Vagina (tissue), 2 donors: ENCODE measurements at regions not wholly inside any gene's neighbourhood (a gene's known extent, or its start where the extent isn't known, plus 50 kb on each side); places are given as distances from the start of the nearest gene placed in this dataset.

Experiments used
- DNase-seq, 2 donors: peaks; one replicate each; pipeline ENCODE4 v3.0.0-alpha.2; 2017; ENCODE audit errors: extremely low spot score in 2 of 2
- H3K27ac ChIP-seq: fragments of 200-600 bp; sonication (generic); one replicate; pipeline ENCODE4 v1.5.1; 2019
- H3K27me3 ChIP-seq: fragments of 200-600 bp; sonication (generic); one replicate; pipeline ENCODE4 v1.5.1; 2019
- H3K36me3 ChIP-seq, 2 donors: fragments of 200-600 bp; sonication (generic); one replicate each; pipeline ENCODE4 v1.5.1; 2017 to 2019
- H3K4me1 ChIP-seq: fragments of 200-600 bp; sonication (generic); one replicate; pipeline ENCODE4 v1.5.1; 2019
- H3K4me3 ChIP-seq, 2 donors: fragments of 200-600 bp; sonication (generic); 1 replicate in 1 of 2; 2 replicates in 1 of 2; pipeline ENCODE4 v1.5.1; 2016 to 2019
- H3K9me3 ChIP-seq: fragments of 200-600 bp; sonication (generic); one replicate; pipeline ENCODE4 v1.5.1; 2019
- POLR2A ChIP-seq, 2 donors: fragments of 450-650 bp; IDR thresholded peaks; one replicate each; pipeline ENCODE4 v1.6.1; 2017; ENCODE audit warnings: antibody characterized with exemption in 2 of 2, mild to moderate bottlenecking in 2 of 2, moderate library complexity in 2 of 2
- POLR2AphosphoS5 ChIP-seq, 2 donors: sonication (generic); formaldehyde crosslinking; IDR thresholded peaks; one replicate each; pipeline ENCODE4 v1.9.0; 2017; ENCODE audit warnings: antibody characterized with exemption in 2 of 2, mild to moderate bottlenecking in 2 of 2, low read depth in 1 of 2; ENCODE audit not compliant: insufficient read depth in 1 of 2
- intact Hi-C: fragments of 100-400 bp; cut with DNase I; formaldehyde crosslinking; loops from one replicate; pipeline ENCODE4 v1.15.1; 2023
- TF ChIP-seq, protein P1 (sequence below), 3 experiments: fragments of 450-650 bp in 2 of 3; fragments of 200-600 bp in 1 of 3; sonication (generic) in 1 of 3; IDR thresholded peaks; one replicate each; pipeline ENCODE4 v1.5.1; 2017 to 2019; ENCODE audit warnings: antibody characterized with exemption in 3 of 3, mild to moderate bottlenecking in 2 of 3, moderate library complexity in 2 of 3

DNA sequence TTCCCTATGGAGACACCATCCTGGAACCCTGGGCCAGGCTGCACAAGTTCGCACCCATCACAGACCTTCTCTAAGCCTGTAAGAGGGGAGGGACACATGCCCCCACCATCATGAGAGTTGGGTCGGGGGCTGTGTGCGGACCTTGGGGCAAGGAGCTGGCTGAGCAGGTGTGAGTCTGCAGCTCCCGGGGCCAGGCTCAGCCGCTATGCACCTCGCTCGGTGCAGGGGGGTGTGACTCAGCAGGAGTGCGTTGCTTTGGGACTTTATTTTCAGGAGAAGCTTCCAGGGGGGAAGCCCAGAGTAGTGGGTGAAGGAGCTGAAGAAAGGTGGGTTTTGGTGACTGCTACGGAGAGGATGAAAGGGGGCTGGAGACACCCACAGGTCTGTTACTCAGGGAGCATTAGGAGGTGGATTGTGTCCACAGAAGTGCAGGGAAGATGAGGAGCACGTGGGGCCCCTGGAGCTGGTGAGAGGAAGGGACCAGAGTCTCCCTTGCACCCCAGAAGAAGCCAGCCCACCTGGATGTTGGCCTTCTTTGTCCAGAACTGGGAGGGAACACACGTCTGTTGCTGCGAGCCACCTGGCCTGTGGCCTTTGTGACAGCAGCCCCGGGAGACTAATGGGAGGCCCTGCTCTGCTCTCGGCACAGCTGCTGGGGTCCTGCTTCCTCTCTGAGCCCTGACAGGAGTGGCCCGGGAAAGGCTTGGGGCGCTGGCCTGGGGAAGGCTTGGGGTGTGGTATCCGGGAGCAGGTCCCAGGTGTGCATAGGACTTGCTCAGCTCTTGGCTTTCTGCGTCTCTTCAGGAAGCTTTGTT, 162.6 kb downstream of the TEX29 start:
- intact Hi-C loops = no loop called here

DNA sequence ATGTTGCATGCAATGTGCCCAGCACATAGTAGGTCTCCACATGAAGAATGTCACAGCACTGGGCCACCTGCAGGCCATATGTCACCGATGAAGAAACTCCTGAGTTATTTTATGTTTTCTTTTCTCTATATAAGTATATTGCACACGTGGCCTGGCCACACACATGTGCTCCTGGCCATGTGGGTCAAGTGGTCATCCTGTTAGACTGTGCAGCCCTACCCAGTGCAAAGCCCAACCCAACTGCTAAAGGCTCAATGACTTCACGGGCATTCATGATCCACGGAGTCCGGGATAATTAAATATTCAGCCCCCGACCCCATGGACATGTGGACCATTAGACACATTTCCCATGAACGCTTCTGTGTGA, 163.2 kb downstream of the TEX29 start:
- H3K4me1 ChIP-seq = no peaks in the 10 kb centered on the region
- H3K27me3 ChIP-seq = no peaks in the 10 kb centered on the region
- H3K27ac ChIP-seq = no peak overlapping the region
- no peaks in the 10 kb centered on the region for H3K36me3 ChIP-seq
- no peak for TF ChIP-seq POLR2AphosphoS5 (IDR thresholded peaks at IDR 0.05; ENCODE audit: insufficient read depth in 1 of 2, low read depth in 1 of 2)
- TF ChIP-seq, protein P1, sequence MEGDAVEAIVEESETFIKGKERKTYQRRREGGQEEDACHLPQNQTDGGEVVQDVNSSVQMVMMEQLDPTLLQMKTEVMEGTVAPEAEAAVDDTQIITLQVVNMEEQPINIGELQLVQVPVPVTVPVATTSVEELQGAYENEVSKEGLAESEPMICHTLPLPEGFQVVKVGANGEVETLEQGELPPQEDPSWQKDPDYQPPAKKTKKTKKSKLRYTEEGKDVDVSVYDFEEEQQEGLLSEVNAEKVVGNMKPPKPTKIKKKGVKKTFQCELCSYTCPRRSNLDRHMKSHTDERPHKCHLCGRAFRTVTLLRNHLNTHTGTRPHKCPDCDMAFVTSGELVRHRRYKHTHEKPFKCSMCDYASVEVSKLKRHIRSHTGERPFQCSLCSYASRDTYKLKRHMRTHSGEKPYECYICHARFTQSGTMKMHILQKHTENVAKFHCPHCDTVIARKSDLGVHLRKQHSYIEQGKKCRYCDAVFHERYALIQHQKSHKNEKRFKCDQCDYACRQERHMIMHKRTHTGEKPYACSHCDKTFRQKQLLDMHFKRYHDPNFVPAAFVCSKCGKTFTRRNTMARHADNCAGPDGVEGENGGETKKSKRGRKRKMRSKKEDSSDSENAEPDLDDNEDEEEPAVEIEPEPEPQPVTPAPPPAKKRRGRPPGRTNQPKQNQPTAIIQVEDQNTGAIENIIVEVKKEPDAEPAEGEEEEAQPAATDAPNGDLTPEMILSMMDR (IDR thresholded peaks at IDR 0.05) = no peak
- TF ChIP-seq POLR2A (IDR thresholded peaks at IDR 0.05) = no peak
- DNase-seq = no peak
- H3K9me3 ChIP-seq = peaks cover 5% of the 10 kb centered on the region
- intact Hi-C loops = no loop called here
- H3K4me3 ChIP-seq = no peak overlapping the region

More for the DNA sequence above, 162.6 kb downstream of the TEX29 start:
- H3K9me3 ChIP-seq = peaks cover 5% of the 10 kb centered on the region
- no peaks in the 10 kb centered on the region for H3K4me1 ChIP-seq
- TF ChIP-seq, protein P1 (IDR thresholded peaks at IDR 0.05) = no peak
- no peak for TF ChIP-seq POLR2AphosphoS5 (IDR thresholded peaks at IDR 0.05; ENCODE audit: insufficient read depth in 1 of 2, low read depth in 1 of 2)
- no peak for TF ChIP-seq POLR2A (IDR thresholded peaks at IDR 0.05)
- no peak for DNase-seq
- no peaks in the 10 kb centered on the region for H3K36me3 ChIP-seq
- H3K4me3 ChIP-seq = no peak overlapping the region
- H3K27ac ChIP-seq = no peak overlapping the region
- H3K27me3 ChIP-seq = no peaks in the 10 kb centered on the region

DNA sequence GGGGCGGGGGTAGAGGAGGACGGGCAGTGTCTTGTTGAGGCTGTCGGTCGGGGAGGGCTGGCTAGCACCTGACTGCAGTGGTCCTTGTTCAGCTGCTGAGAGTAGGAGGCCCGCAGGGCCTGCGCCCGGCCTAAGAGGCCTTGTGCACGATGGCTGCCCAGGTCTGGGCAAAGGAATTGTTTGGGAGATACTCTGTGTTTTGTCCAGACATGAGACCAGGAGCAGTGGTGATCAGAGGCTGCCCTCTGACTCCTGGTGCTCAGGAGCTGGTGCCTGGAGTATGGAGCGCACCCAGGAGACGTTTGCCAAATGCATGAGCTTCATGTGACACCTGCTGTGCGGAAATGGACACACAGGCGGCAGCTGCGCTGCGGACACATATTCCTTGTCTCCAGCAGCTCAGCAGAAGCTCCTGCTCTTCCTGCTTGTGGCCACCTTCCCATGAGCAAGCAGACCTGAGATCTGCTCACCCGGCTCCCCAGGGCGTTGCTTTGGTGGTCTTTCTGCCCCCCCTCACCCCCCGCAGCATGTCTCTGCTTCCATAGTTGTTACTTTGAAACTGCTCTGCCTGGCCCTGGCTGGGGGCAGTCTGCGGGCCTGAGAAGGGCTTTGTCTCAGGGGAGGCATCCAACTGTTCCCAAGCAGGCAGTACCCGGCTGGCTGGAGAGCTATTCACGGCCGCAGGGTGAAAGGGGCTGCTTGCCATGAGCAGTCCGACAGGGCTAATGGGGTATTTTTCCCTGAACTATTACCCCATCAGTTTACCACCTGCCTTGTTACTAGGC, 163.9 kb downstream of the TEX29 start:
- no peaks in the 10 kb centered on the region for H3K27me3 ChIP-seq
- intact Hi-C loops = no loop called here
- no peak for TF ChIP-seq POLR2AphosphoS5 (IDR thresholded peaks at IDR 0.05; ENCODE audit: insufficient read depth in 1 of 2, low read depth in 1 of 2)
- TF ChIP-seq, protein P1 (IDR thresholded peaks at IDR 0.05) = no peak
- no peak for TF ChIP-seq POLR2A (IDR thresholded peaks at IDR 0.05)
- peaks cover 5% of the 10 kb centered on the region for H3K9me3 ChIP-seq
- H3K36me3 ChIP-seq = no peaks in the 10 kb centered on the region
- DNase-seq = no peak
- no peak overlapping the region for H3K27ac ChIP-seq
- H3K4me3 ChIP-seq = no peak overlapping the region
- no peaks in the 10 kb centered on the region for H3K4me1 ChIP-seq

DNA sequence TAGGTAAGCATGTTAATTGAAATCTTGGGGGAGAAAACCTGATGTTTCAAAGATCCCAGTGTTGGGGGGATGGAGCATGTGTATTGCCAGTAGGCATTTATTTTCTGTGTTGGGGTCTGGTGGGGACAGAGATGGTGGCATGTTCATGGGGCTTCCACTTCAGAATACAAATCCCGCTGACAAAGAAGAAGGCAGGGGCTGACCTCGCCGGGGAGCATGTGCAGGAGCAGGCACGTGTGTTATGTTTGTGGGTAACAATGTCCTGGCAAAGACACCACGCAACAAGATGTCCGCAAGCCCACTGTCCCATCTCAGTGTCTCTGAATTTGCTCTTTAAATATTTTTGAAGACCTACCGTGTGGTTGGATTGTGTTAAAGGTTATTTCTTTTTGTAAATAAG, 164.5 kb downstream of the TEX29 start:
- Histone ChIP-seq H3K4me1 (no peaks in the 10 kb centered on the region), H3K27ac (no peak overlapping the region), H3K36me3 (no peaks in the 10 kb centered on the region), H3K4me3 (no peak overlapping the region), H3K27me3 (no peaks in the 10 kb centered on the region), H3K9me3 (peaks cover 5% of the 10 kb centered on the region)
- intact Hi-C loops = no loop called here
- TF ChIP-seq, protein P1 (IDR thresholded peaks at IDR 0.05) = no peak
- no peak for TF ChIP-seq POLR2AphosphoS5 (IDR thresholded peaks at IDR 0.05; ENCODE audit: insufficient read depth in 1 of 2, low read depth in 1 of 2)
- TF ChIP-seq POLR2A (IDR thresholded peaks at IDR 0.05) = no peak
- no peak for DNase-seq
